Large intestine (tissue), 3 donors: ENCODE measurements at regions not wholly inside any gene's neighbourhood (a gene's known extent, or its start where the extent isn't known, plus 50 kb on each side); places are given as distances from the start of the nearest gene placed in this dataset.

Experiments used
- DNase-seq, 2 donors: peaks; one replicate each; pipeline versions ENCODE4 v3.0.0 to v3.0.0-alpha.2; 2013
- H3K27ac ChIP-seq: one replicate; pipeline ENCODE4 v1.5.1; 2013; ENCODE audit warnings: low read length
- H3K27me3 ChIP-seq: 2 replicates; pipeline ENCODE4 v1.6.1; 2013; ENCODE audit warnings: low read length; ENCODE audit not compliant: control insufficient read depth, insufficient read depth
- H3K36me3 ChIP-seq: 2 replicates; pipeline ENCODE4 v1.6.1; 2013; ENCODE audit warnings: low read length; ENCODE audit not compliant: control insufficient read depth, insufficient read depth
- H3K4me1 ChIP-seq: one replicate; pipeline ENCODE4 v1.6.1; 2013; ENCODE audit warnings: low read length; ENCODE audit not compliant: control insufficient read depth, insufficient read depth
- H3K4me3 ChIP-seq: one replicate; pipeline ENCODE4 v1.5.1; 2013; ENCODE audit warnings: low read length
- H3K9me3 ChIP-seq: one replicate; pipeline ENCODE4 v1.6.1; 2013; ENCODE audit warnings: mild to moderate bottlenecking, low read depth, low read length, moderate library complexity; ENCODE audit not compliant: control insufficient read depth
- WGBS: methylation state at CpG from one replicate; pipeline ENCODE4 v1.1.5; 2013; ENCODE audit warnings: low lambda C conversion rate; ENCODE audit not compliant: insufficient coverage; 5-methylcytosine and 5-hydroxymethylcytosine counted together

GRCh38 chr5:2992806-2993205 lies 241.3 kb upstream of the IRX2 start:
- Histone ChIP-seq H3K27me3 (no peaks in the 10 kb centered on the region), H3K27ac (no peak overlapping the region), H3K4me1 (no peaks in the 10 kb centered on the region), H3K9me3 (peaks cover 4% of the 10 kb centered on the region), H3K36me3 (no peaks in the 10 kb centered on the region), H3K4me3 (no peak overlapping the region)
- DNase-seq = no peak
- no CpG with 5 or more reads among the region's 4 CpGs for WGBS

- Histone ChIP-seq H3K4me1 (no peaks in the 10 kb centered on the region), H3K36me3 (no peaks in the 10 kb centered on the region), H3K4me3 (no peak overlapping the region), H3K27me3 (no peaks in the 10 kb centered on the region), H3K9me3 (peaks cover 4% of the 10 kb centered on the region), H3K27ac (no peak overlapping the region)
- no CpG with 5 or more reads among the region's 10 CpGs for WGBS
- no peak for DNase-seq
Measured at GRCh38 chr5:2991884-2992283, 240.4 kb upstream of the IRX2 start.

GRCh38 chr5:2989517-2989916 lies 238.0 kb upstream of the IRX2 start:
- WGBS = 40% methylated on average over 1 of the region's 8 CpGs
- H3K36me3 ChIP-seq = no peaks in the 10 kb centered on the region
- H3K27me3 ChIP-seq = no peaks in the 10 kb centered on the region
- H3K27ac ChIP-seq = no peak overlapping the region
- no peaks in the 10 kb centered on the region for H3K9me3 ChIP-seq
- no peak for DNase-seq
- no peaks in the 10 kb centered on the region for H3K4me1 ChIP-seq
- no peak overlapping the region for H3K4me3 ChIP-seq

GRCh38 chr5:2986301-2986700 lies 234.8 kb upstream of the IRX2 start:
- H3K27ac ChIP-seq = no peak overlapping the region

GRCh38 chr5:2985718-2986117 lies 234.2 kb upstream of the IRX2 start:
- no peak overlapping the region for H3K27ac ChIP-seq
- H3K9me3 ChIP-seq = no peaks in the 10 kb centered on the region
- H3K27me3 ChIP-seq = no peaks in the 10 kb centered on the region
- H3K4me1 ChIP-seq = no peaks in the 10 kb centered on the region
- no peaks in the 10 kb centered on the region for H3K36me3 ChIP-seq
- WGBS = no CpG with 5 or more reads among the region's 3 CpGs
- DNase-seq = no peak
- H3K4me3 ChIP-seq = no peak overlapping the region

More at GRCh38 chr5:2986301-2986700, 234.8 kb upstream of the IRX2 start:
- H3K4me1 ChIP-seq = no peaks in the 10 kb centered on the region
- H3K4me3 ChIP-seq = no peak overlapping the region
- H3K36me3 ChIP-seq = no peaks in the 10 kb centered on the region
- no peaks in the 10 kb centered on the region for H3K27me3 ChIP-seq
- no peak for DNase-seq
- WGBS = no CpG with 5 or more reads among the region's 5 CpGs
- H3K9me3 ChIP-seq = no peaks in the 10 kb centered on the region

GRCh38 chr5:2983583-2984300 lies 232.3 kb upstream of the IRX2 start:
- H3K27me3 ChIP-seq = no peaks in the 10 kb centered on the region
- no peaks in the 10 kb centered on the region for H3K36me3 ChIP-seq
- no peak for DNase-seq
- no peaks in the 10 kb centered on the region for H3K9me3 ChIP-seq
- H3K27ac ChIP-seq = no peak overlapping the region
- no CpG with 5 or more reads among the region's 13 CpGs for WGBS
- H3K4me1 ChIP-seq = no peaks in the 10 kb centered on the region
- no peak overlapping the region for H3K4me3 ChIP-seq

GRCh38 chr5:2981652-2982051 lies 230.2 kb upstream of the IRX2 start:
- Histone ChIP-seq H3K9me3 (no peaks in the 10 kb centered on the region), H3K4me3 (no peak overlapping the region), H3K4me1 (no peaks in the 10 kb centered on the region), H3K27ac (no peak overlapping the region), H3K36me3 (no peaks in the 10 kb centered on the region), H3K27me3 (no peaks in the 10 kb centered on the region)
- 92% methylated on average over 2 of the region's 9 CpGs for WGBS
- DNase-seq = no peak

GRCh38 chr5:2981035-2981434 lies 229.6 kb upstream of the IRX2 start:
- no CpG with 5 or more reads among the region's 9 CpGs for WGBS
- Histone ChIP-seq H3K27ac (no peak overlapping the region), H3K27me3 (no peaks in the 10 kb centered on the region), H3K9me3 (no peaks in the 10 kb centered on the region), H3K36me3 (no peaks in the 10 kb centered on the region), H3K4me1 (no peaks in the 10 kb centered on the region), H3K4me3 (no peak overlapping the region)
- DNase-seq = no peak

- WGBS = no CpG with 5 or more reads among the region's 2 CpGs
- no peak overlapping the region for H3K4me3 ChIP-seq
- no peaks in the 10 kb centered on the region for H3K4me1 ChIP-seq
- no peak overlapping the region for H3K27ac ChIP-seq
- no peak for DNase-seq
- no peaks in the 10 kb centered on the region for H3K27me3 ChIP-seq
- H3K36me3 ChIP-seq = no peaks in the 10 kb centered on the region
- H3K9me3 ChIP-seq = no peaks in the 10 kb centered on the region
Measured at GRCh38 chr5:2960294-2960693, 208.8 kb upstream of the IRX2 start.

- H3K36me3 ChIP-seq = no peaks in the 10 kb centered on the region
- no peak overlapping the region for H3K4me3 ChIP-seq
- no peaks in the 10 kb centered on the region for H3K4me1 ChIP-seq
- H3K27me3 ChIP-seq = no peaks in the 10 kb centered on the region
- DNase-seq = no peak
- no peaks in the 10 kb centered on the region for H3K9me3 ChIP-seq
- no peak overlapping the region for H3K27ac ChIP-seq
- no CpG with 5 or more reads among the region's 2 CpGs for WGBS
Measured at GRCh38 chr5:2958976-2959375, 207.5 kb upstream of the IRX2 start.

GRCh38 chr5:2948875-2949274 lies 197.4 kb upstream of the IRX2 start:
- Histone ChIP-seq H3K27ac (no peak overlapping the region), H3K27me3 (no peaks in the 10 kb centered on the region), H3K9me3 (no peaks in the 10 kb centered on the region), H3K4me3 (no peak overlapping the region), H3K36me3 (no peaks in the 10 kb centered on the region), H3K4me1 (no peaks in the 10 kb centered on the region)
- WGBS = no CpG with 5 or more reads among the region's 3 CpGs
- no peak for DNase-seq
